GM04503 (cell line): ENCODE measurements at regions not wholly inside any gene's neighbourhood (a gene's known extent, or its start where the extent isn't known, plus 50 kb on each side); places are given as distances from the start of the nearest gene placed in this dataset.
"Not testable (repeated sequence)": the region's sequence is repeated elsewhere in the genome, so short reads cannot be mapped to it uniquely, and the experiment has no call there.

Experiments used
- DNase-seq: peaks from one replicate; pipeline ENCODE4 v3.0.0-alpha.2; 2012; ENCODE audit warnings: low read depth

DNA sequence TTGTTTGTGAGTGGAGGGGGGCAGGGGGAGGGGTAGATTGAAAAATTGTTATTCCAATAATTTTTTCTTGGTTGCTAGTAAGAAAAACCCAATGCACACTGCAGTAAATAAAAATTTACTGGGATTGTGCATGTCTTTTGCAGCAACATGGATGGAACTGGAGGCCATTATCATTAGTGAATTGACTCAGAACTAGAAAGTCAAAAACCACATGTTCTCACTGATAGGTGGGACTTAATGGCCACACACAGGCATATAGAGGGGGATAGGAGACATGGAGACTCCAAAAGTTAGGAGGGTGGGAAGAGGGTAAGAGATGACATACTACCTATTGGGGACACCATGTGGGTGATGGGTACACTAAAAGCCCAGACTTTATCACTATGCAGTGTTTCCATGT lies 67.2 kb downstream of the BUB3 start:
- DNase-seq = no peak

GRCh38 chr10:123222832-123223231 lies 68.6 kb downstream of the BUB3 start:
- DNase-seq = no peak

DNA sequence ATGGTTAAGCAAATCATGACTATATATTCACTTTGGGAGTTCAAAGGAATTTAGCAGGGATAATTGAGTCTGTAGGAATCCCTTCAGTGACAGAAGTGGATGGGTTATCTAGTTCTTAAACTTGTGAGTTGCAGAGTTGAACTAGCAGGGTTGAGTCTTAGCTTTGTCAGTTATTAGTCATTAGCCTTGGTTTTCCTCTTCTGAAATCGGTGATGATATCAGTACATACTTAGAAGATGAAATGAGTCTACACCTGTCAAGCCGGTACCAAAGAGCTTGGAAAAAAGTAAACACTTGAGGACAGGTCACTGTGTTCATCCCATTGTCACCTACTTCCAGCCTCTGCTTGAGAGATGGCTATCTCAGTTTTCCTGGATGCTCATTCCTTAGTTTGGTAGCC lies 73.5 kb downstream of the BUB3 start:
- DNase-seq = no peak

GRCh38 chr10:123229927-123230630 lies 75.9 kb downstream of the BUB3 start:
- DNase-seq = no peak

GRCh38 chr10:123232879-123233278 lies 78.7 kb downstream of the BUB3 start:
- DNase-seq = not testable (repeated sequence)

DNA sequence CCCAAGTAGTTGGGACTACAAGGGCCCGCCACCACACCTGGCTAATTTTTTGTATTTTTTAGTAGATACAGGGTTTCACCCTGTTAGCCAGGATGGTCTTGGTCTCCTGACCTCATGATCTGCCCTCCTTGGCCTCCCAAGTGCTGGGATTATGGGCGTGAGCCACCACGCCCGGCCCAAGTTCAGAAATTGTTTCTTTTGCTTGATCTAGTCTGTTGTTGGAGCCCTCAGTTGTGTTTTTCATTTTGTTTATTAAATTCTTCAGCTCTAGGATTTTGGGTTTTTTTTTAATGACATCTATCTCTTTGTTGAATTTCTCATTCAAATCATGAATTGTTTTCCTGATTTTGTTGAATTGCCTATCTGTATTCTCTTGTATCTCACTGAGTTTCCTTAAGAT lies 80.8 kb downstream of the BUB3 start:
- DNase-seq = not testable (repeated sequence)

DNA sequence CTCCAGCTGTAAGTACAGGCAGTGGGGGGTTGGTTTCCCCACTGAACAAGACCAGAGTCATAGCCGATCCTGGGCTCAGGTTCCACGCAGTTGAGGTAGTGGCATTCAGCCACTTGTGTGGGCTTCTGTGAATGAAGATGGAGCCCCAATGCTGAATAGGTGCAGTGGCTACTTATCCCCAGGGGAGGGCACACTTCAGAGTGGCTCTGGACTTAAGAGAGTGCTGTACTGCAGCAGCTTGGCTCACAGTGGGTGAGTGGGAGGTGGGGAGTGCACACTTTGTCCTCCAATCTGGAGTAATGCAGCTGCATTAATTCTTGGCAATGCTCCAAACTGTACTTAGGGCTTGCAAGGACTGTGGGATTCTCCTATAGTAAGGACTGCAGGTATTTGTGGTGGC lies 81.9 kb downstream of the BUB3 start:
- no peak for DNase-seq

GRCh38 chr10:123240250-123240649 lies 86.0 kb downstream of the BUB3 start:
- DNase-seq = no peak

GRCh38 chr10:123240776-123241175 lies 86.6 kb downstream of the BUB3 start:
- no peak for DNase-seq

- DNase-seq = no peak
These were observed 87.4 kb downstream of the BUB3 start for GRCh38 chr10:123241391-123242141.

- DNase-seq = no peak
These were observed 90.5 kb downstream of the BUB3 start for GRCh38 chr10:123244747-123245146.

DNA sequence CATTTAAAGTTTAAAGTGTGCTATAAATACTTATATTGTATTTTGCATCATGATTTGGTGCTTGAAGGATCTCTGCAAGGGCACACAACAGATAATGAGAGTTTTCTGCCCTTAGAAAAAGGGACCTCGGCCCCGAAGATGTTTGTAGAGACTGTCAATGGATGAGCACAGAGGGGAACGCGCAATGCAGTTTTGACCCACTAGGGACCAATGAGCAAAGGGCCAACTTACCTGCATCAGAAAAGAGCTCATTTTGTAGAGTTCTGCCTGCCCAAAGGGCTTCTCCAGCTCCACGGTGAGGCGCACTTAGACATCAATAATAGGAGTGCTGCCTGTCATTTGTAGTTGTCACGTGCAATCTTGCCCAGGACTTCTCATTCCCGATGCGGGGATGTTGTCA lies 91.1 kb downstream of the BUB3 start:
- DNase-seq = no peak

DNA sequence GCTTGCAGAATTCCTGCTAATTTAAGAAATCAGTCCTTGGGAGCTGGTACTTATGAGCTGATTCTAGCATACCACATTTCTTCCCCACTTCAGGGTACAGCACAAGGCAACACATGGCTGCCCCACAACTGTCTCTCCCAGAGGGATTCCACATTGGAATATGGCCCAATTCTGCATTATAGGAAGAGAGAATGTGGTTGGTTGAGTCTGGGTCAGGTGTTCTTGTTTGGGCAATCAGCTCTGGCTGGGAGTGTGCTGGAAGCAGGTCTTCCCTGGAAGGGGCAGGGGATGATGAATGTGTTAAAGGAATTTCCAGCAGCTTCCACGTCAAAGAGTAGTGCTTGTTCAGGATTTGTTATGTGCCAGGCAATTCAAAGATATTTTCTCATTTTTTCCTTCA lies 95.7 kb downstream of the BUB3 start:
- DNase-seq = no peak

DNA sequence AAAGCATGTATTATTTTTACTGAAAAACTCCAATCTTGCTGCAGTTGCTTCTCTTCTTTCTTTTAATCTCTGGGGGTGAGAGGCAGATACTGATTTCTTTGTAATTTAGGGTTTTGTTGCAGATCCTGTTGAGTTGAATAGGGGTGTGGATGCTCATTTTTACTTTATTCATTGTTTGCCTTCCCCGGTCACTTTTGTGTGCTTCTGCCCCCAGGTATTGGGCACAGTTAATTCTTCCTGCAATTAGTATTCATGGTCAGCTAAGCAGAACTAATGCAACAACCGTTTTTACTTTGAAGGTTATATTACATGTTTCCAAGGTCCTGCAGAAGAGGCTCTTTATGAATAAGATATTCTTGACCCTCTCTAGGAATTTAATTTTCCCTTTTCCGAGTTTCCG lies 96.4 kb downstream of the BUB3 start:
- DNase-seq = no peak

GRCh38 chr10:123252779-123253178 lies 98.6 kb downstream of the BUB3 start:
- no peak for DNase-seq

- DNase-seq = not testable (repeated sequence)
These were observed 100.1 kb downstream of the BUB3 start for GRCh38 chr10:123254343-123254742.

GRCh38 chr10:123257904-123258456 lies 103.8 kb downstream of the BUB3 start:
- DNase-seq = no peak

DNA sequence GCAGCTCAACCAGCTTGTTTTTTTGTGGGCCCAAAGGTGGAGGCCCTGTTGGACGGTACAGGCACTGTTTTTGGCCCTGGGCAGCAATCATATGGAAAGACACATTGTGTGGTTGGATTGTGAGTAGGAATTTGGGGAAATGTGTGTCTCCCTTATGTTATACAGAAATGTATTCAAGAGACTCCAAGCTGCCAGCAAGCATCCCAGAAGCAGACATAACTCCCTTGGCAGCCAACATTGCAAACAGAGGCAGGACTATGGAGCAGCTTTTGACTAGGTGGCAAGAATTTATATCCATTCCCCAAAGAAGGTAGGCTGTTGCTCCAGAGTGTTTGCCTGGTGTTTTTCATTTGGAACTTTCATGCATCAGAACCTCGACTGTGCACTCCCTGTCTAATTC lies 104.9 kb downstream of the BUB3 start:
- DNase-seq = no peak

DNA sequence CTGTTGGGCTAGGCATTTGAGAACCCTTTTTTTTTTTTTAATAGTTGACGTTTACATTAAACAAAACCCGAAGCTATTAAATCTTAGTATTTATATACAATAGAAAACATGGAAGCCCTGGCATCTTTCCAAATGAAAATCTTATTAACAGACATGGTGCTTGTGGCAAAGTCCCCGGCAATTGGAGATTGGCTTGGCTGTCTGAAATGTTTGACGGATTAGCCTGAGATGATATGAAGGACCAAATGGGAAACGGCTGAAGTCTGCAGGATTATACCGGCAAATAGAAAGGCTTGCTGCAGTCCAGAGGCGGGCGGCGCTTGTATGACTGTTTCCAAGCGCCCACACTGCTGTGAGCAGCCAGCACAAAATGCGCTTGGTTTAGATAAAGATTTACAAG lies 105.6 kb downstream of the BUB3 start:
- no peak for DNase-seq

GRCh38 chr10:123262456-123262855 lies 108.3 kb downstream of the BUB3 start:
- DNase-seq = no peak

DNA sequence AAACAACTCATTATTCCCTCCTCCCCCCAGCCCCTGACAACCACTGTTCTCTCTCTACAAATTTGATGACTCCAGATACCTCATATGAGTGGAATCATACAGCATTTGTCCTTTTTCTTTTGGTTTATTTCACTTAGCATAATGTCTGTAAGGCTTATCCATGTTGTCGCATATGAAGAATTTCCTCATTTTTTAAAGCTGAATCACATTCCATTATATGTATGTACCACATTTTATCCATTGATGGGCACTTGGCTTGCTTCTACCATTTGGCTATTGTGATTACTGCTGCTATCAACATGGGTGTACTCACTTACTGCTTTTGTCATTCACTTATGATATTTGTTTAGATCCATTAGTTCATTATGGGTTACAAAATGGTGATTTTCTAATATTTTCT lies 112.8 kb downstream of the BUB3 start:
- no peak for DNase-seq

DNA sequence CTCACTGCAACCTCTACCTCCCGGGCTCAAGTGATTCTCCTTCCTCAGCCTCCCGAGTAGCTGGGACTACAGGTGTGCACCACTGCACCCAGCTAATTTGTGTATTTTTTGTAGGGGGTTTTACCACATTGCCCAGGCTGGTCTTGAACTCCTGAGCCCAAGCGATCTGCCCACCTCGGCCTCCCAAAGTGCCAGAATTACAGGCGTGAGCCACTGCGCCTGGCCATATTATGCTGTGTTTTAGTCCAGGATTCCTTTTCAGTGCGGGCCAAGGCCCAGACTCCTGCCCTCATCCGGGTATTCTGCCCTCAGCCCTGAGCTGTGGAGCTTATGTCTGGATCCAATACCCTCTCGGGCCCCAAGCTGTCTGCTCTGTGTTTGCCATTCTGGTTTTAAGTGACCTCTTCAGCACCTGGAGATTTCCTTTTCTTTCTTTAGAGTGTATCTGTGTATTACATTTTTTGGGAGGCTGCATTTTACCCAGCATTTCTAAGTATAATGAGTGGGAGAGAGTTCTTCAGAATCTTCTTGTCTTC lies 114.9 kb downstream of the BUB3 start:
- DNase-seq = no peak

DNA sequence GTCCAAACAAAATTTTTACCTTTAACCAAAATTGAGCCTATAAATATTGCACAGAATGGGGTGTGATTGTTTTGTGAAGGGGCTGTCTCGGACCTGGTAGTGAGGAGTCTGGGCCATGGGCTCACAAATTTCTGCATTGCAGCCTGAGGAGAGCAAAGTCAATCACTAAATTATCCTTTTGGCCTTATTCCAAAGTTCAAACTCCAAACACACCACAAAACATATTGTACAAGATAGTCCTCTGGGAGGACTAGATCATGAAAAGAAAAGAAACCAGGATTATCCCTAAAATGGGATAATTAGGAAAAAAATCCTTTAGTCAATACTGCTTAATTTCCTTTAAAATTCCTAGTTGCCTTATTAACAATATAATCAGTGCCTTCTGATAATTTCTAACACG lies 115.5 kb downstream of the BUB3 start:
- DNase-seq = no peak
